Omental fat pad (tissue), 3 donors: ENCODE measurements at regions not wholly inside any gene's neighbourhood (a gene's known extent, or its start where the extent isn't known, plus 50 kb on each side); places are given as distances from the start of the nearest gene placed in this dataset.

Source experiments
- ATAC-seq: fragments of 150-250 bp; one replicate; pipeline ENCODE4 v1.9.1; 2016; ENCODE audit warnings: mild to moderate bottlenecking, moderate library complexity; ENCODE audit not compliant: low FRiP score
- DNase-seq: peaks from one replicate; pipeline ENCODE4 v3.0.0-alpha.2; 2019; ENCODE audit warnings: low spot score
- CTCF ChIP-seq, 3 donors: fragments of 450-650 bp; IDR thresholded peaks; one replicate each; pipeline ENCODE4 v1.5.1; 2016 to 2017; ENCODE audit warnings: antibody characterized with exemption in 3 of 3, mild to moderate bottlenecking in 3 of 3, moderate library complexity in 2 of 3

GRCh38 chr22:35170716-35171697 lies 86.3 kb upstream of the HMGXB4 start:
- TF ChIP-seq CTCF (IDR thresholded peaks at IDR 0.05) = no peak

GRCh38 chr22:35172442-35172841 lies 84.9 kb upstream of the HMGXB4 start:
- no peak for DNase-seq
- TF ChIP-seq CTCF (IDR thresholded peaks at IDR 0.05) = no peak
- ATAC-seq = no peak

More at GRCh38 chr22:35170716-35171697, 86.3 kb upstream of the HMGXB4 start:
- no peak for DNase-seq
- ATAC-seq = no peak

- no peak for TF ChIP-seq CTCF (IDR thresholded peaks at IDR 0.05)
- ATAC-seq (no peak), DNase-seq (no peak)
These were observed 83.6 kb upstream of the HMGXB4 start for GRCh38 chr22:35173655-35174054.

- TF ChIP-seq CTCF (IDR thresholded peaks at IDR 0.05) = no peak
- DNase-seq (no peak), ATAC-seq (no peak)
These were observed 82.8 kb upstream of the HMGXB4 start for GRCh38 chr22:35174401-35175038.

GRCh38 chr22:35175392-35175791 lies 81.9 kb upstream of the HMGXB4 start:
- ATAC-seq (no peak), DNase-seq (no peak)
- no peak for TF ChIP-seq CTCF (IDR thresholded peaks at IDR 0.05)

DNA sequence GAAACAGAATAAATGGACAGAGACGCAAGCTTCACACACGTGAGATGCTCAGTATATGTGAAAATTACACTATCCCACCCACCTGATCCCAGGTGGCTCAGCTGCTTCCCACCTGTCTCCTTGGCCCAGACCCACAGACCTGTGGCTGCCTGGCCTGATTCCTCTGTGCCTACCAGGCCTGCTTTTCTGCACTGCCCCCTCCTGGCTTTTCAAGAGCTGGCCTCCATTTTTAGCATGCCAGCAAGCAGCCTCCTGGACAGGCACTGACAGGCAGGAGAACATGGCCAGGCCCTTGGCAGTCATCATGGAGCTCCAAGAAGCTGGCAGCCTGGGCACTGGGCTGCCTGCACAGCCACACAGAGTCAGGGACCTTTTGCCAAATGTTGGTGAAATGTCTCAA lies 79.5 kb upstream of the HMGXB4 start:
- ATAC-seq (no peak), DNase-seq (no peak)
- TF ChIP-seq CTCF (IDR thresholded peaks at IDR 0.05) = no peak
